Erythroblast (primary cell): ENCODE measurements at regions not wholly inside any gene's neighbourhood (a gene's known extent, or its start where the extent isn't known, plus 50 kb on each side); places are given as distances from the start of the nearest gene placed in this dataset.

Experiments
- GATA1 ChIP-seq: IDR thresholded peaks from 2 replicates; pipeline ENCODE4 v1.6.1; 2011; ENCODE audit warnings: low read depth, mild to moderate bottlenecking, control low read depth, low read length, moderate library complexity
- POLR2A ChIP-seq: IDR thresholded peaks from 2 replicates; pipeline ENCODE4 v1.6.1; 2011; ENCODE audit warnings: mild to moderate bottlenecking, low read length

DNA sequence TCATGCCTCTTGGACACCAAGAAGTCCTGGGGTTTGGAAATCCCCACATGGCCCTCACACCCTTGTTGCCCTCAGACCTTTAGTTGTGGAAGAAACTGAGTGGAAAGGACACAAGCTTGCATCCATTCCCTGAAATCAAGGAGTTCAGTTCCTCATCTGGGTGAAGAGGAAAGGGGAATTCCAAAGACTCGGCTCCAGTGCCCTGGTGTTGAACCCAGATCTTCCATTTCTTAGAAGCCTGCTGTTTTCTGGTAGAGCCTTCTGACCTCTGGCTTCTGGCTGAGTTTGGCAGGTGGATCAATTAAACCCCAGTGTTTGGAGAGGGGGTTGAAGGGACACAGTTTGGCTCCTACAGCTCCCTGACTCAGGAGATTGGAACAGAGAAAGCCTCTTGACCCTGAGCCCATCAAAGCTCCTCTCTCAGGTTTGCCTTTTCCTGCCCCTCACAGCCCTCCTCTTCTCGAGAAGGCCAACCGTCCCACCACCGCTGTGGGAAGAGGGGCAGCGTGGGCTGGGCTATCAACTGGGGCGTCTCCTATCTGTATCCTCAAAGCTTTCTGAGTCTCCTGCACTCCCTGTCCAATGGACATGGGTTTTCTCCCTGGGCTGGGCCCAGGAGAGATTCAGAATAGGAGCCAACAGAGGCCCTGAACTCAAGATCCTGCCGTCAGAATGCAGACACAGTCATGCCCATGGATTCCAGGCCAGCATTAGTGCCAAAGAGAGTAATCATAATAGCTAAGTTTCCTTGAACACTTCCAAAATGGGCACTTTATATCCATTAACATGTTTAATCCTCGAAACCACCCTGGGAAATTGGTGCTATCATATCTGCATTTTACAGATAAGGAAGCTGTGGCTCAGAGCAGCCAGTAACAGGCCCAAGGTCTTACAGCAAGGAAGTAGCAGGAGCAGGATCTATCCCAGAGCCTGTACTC lies 146.2 kb downstream of the VEGFA start:
- no peak for TF ChIP-seq POLR2A
- TF ChIP-seq GATA1: no peak
